Ishikawa (cell line): ENCODE measurements at regions not wholly inside any gene's neighbourhood (a gene's known extent, or its start where the extent isn't known, plus 50 kb on each side); places are given as distances from the start of the nearest gene placed in this dataset.

Source experiments
- CEBPB ChIP-seq: IDR thresholded peaks from 2 replicates; pipeline ENCODE4 v1.6.1; 2012
- CREB1 ChIP-seq: IDR thresholded peaks from 2 replicates; pipeline ENCODE4 v1.6.1; 2012; ENCODE audit warnings: low read depth
- EGR1 ChIP-seq: IDR thresholded peaks from 2 replicates; pipeline ENCODE4 v1.6.1; 2012
- EP300 ChIP-seq: IDR thresholded peaks from 2 replicates; pipeline ENCODE4 v1.6.1; 2012; ENCODE audit warnings: borderline replicate concordance
- FOXM1 ChIP-seq: IDR thresholded peaks from 2 replicates; pipeline ENCODE4 v1.6.1; 2012; ENCODE audit warnings: low read depth, borderline replicate concordance
- NFIC ChIP-seq: IDR thresholded peaks from 2 replicates; pipeline ENCODE4 v1.6.1; 2012
- RAD21 ChIP-seq: IDR thresholded peaks from 2 replicates; pipeline ENCODE4 v1.6.1; 2012; ENCODE audit warnings: low read depth
- TAF1 ChIP-seq: IDR thresholded peaks from 2 replicates; pipeline ENCODE4 v1.6.1; 2012; ENCODE audit warnings: low read depth, mild to moderate bottlenecking
- TCF12 ChIP-seq: IDR thresholded peaks from 2 replicates; pipeline ENCODE4 v1.6.1; 2012; ENCODE audit warnings: low read depth
- TEAD4 ChIP-seq: IDR thresholded peaks from 2 replicates; pipeline ENCODE4 v1.6.1; 2012
- YY1 ChIP-seq: IDR thresholded peaks from 2 replicates; pipeline ENCODE4 v1.6.1; 2012; ENCODE audit warnings: low read depth
- ZBTB7A ChIP-seq: IDR thresholded peaks from 2 replicates; pipeline ENCODE4 v1.6.1; 2012; ENCODE audit warnings: low read depth
- TF ChIP-seq, protein P1 (sequence below): IDR thresholded peaks from 2 replicates; pipeline ENCODE4 v1.6.1; 2012
- TF ChIP-seq, protein P2 (sequence below): IDR thresholded peaks from 2 replicates; pipeline ENCODE4 v1.6.1; 2012; ENCODE audit warnings: low read depth, mild to moderate bottlenecking
- TF ChIP-seq, protein P3 (sequence below): IDR thresholded peaks from 2 replicates; pipeline ENCODE4 v1.6.1; 2012

DNA sequence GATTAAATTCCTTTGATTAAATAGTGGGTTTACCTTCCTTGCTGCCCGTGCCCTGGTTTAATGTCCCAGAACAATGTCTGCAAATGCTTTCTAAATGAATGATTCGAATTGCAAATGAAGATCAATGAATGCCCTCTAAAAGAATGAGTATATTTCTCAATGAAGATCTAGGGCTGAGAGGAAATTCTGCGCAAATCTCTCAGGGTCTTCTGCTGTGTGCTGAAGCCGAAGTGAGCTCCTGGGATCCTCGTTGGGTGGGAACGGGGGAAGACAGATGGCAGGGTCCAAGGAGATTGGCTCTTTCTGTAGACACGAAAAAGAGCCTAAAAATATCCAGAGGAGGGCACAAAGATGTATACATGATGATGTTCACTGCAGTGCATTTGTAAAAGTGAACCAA is 224.8 kb downstream of the STIM2 start:
- TF ChIP-seq, protein P1, sequence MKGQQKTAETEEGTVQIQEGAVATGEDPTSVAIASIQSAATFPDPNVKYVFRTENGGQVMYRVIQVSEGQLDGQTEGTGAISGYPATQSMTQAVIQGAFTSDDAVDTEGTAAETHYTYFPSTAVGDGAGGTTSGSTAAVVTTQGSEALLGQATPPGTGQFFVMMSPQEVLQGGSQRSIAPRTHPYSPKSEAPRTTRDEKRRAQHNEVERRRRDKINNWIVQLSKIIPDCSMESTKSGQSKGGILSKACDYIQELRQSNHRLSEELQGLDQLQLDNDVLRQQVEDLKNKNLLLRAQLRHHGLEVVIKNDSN, result no peak
- TF ChIP-seq TAF1 (no peak), EP300 (no peak), RAD21 (no peak), TEAD4 (no peak), YY1 (no peak), CREB1 (no peak), TCF12 (no peak), ZBTB7A (no peak), NFIC (no peak), EGR1 (no peak)
- TF ChIP-seq, protein P2, sequence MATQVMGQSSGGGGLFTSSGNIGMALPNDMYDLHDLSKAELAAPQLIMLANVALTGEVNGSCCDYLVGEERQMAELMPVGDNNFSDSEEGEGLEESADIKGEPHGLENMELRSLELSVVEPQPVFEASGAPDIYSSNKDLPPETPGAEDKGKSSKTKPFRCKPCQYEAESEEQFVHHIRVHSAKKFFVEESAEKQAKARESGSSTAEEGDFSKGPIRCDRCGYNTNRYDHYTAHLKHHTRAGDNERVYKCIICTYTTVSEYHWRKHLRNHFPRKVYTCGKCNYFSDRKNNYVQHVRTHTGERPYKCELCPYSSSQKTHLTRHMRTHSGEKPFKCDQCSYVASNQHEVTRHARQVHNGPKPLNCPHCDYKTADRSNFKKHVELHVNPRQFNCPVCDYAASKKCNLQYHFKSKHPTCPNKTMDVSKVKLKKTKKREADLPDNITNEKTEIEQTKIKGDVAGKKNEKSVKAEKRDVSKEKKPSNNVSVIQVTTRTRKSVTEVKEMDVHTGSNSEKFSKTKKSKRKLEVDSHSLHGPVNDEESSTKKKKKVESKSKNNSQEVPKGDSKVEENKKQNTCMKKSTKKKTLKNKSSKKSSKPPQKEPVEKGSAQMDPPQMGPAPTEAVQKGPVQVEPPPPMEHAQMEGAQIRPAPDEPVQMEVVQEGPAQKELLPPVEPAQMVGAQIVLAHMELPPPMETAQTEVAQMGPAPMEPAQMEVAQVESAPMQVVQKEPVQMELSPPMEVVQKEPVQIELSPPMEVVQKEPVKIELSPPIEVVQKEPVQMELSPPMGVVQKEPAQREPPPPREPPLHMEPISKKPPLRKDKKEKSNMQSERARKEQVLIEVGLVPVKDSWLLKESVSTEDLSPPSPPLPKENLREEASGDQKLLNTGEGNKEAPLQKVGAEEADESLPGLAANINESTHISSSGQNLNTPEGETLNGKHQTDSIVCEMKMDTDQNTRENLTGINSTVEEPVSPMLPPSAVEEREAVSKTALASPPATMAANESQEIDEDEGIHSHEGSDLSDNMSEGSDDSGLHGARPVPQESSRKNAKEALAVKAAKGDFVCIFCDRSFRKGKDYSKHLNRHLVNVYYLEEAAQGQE, result no peak

DNA sequence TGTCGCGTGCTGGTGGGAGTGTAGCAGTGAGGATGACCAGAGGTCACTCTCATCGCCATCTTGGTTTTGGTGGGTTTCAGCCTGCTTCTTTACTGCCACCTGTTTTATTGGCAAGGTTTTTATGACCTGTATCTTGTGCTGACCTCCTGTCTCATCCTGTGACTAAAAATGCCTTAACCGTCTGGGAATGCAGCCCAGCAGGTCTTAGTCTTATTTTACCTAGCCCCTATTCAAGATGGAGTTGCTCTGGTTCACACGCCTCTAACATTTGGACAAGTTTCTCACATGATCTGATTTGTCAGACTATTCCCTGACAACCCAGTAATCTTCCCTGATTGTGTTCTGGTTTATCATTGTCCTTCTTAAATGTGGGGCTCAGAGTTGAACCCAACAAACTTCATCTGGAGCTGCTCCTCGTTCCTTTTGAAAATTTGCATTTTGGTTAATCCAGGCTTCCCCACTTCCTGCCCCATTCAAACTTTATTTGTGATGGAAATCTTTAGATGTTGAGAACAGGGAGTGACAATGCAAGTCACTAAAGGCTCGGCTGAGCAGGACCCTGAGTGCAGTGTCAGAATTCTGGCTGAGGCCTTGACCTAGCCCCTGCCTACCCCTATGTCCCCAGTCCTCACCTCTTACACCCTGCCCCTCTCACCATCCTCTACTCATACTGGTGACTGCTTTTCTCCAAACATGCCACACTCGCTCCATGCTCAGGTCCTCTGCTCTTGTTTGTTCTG is 226.8 kb downstream of the STIM2 start:
- no peak for TF ChIP-seq CEBPB
- no peak for TF ChIP-seq TEAD4
- no peak for TF ChIP-seq CREB1

DNA sequence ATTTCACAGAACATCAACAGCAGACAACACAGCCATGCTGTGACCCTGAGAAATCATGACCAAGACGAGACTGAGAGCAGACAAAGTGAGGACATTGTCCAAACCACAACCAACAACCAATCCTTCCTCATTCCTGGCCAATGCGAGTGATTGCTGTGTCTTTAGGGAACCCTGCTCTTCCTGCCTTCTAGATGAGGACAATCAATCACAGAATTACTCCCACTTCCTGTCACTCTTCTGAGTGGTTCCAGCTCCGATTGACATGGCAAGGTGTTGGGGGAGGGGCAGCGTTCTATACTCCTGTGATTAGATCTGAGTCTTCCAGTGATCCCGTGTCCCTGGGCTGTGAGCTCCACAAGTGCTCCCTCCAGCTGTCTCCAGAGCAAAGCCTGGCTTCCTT is 227.8 kb downstream of the STIM2 start:
- TF ChIP-seq CEBPB, result no peak
- TF ChIP-seq, protein P3, sequence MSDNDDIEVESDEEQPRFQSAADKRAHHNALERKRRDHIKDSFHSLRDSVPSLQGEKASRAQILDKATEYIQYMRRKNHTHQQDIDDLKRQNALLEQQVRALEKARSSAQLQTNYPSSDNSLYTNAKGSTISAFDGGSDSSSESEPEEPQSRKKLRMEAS, result no peak
- TF ChIP-seq, protein P2, result no peak
- no peak for TF ChIP-seq ZBTB7A
- no peak for TF ChIP-seq RAD21
- no peak for TF ChIP-seq TEAD4
- no peak for TF ChIP-seq EP300
- TF ChIP-seq, protein P1, result no peak
- no peak for TF ChIP-seq YY1
- no peak for TF ChIP-seq EGR1
- TF ChIP-seq FOXM1, result no peak
- no peak for TF ChIP-seq NFIC

DNA sequence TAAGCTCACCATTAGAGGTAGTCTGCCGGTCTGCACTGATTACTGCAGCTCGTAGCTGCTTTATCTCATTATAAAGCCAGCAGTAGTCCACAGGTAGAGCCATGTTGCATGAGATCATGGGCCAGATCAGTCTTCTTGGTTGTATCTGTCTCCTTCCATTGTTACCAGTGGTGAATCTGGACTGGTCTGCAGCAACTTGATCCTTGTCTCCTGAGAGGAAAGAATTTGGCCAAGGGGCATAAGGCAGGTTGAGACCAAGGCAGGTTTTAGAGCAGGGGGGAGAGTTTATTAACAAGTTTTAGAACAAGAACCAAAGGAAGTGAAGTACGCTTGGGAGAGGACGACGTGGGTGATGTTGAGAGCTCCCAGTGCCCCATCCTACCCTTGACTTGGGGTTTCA is 228.5 kb downstream of the STIM2 start:
- TF ChIP-seq, protein P3, result no peak
- TF ChIP-seq FOXM1, result no peak
- no peak for TF ChIP-seq TAF1
- TF ChIP-seq RAD21, result no peak
- TF ChIP-seq, protein P1, result no peak
- TF ChIP-seq YY1, result no peak
- TF ChIP-seq EGR1, result no peak
- no peak for TF ChIP-seq ZBTB7A
- no peak for TF ChIP-seq EP300
- TF ChIP-seq, protein P2, result no peak
- no peak for TF ChIP-seq TCF12
- TF ChIP-seq TEAD4, result no peak
- no peak for TF ChIP-seq CEBPB
- no peak for TF ChIP-seq NFIC
- no peak for TF ChIP-seq CREB1
